ENCODE measurements at regions not wholly inside any gene's neighbourhood (a gene's known extent, or its start where the extent isn't known, plus 50 kb on each side); places are given as distances from the start of the nearest gene placed in this dataset.

GRCh38 chr7:110148054-110148453 is 942.9 kb upstream of the LRRN3 start:
- Histone ChIP-seq H3K27ac (ENCODE audit: low read length) (no peak overlapping the region), H3K4me1 (ENCODE audit: control insufficient read depth in 1 of 2, insufficient read depth in 2 of 2, low read length in 2 of 2) (no peaks in the 10 kb centered on the region), H3K4me3 (ENCODE audit: low read depth in 1 of 2, low read length in 2 of 2) (no peak overlapping the region), H3K36me3 (ENCODE audit: control insufficient read depth in 1 of 2, insufficient read depth in 2 of 2, low read length in 2 of 2) (no peaks in the 10 kb centered on the region), H3K9me3 (ENCODE audit: control insufficient read depth in 1 of 2, low read length in 2 of 2) (no peaks in the 10 kb centered on the region), H3K27me3 (ENCODE audit: low read depth, low read length) (no peaks in the 10 kb centered on the region)

GRCh38 chr7:110153222-110153621 is 937.7 kb upstream of the LRRN3 start:
- Histone ChIP-seq H3K9me3 (ENCODE audit: control insufficient read depth in 1 of 2, low read length in 2 of 2) (no peaks in the 10 kb centered on the region), H3K4me3 (ENCODE audit: low read depth in 1 of 2, low read length in 2 of 2) (no peak overlapping the region), H3K4me1 (ENCODE audit: control insufficient read depth in 1 of 2, insufficient read depth in 2 of 2, low read length in 2 of 2) (no peaks in the 10 kb centered on the region), H3K27me3 (ENCODE audit: low read depth, low read length) (no peaks in the 10 kb centered on the region), H3K36me3 (ENCODE audit: control insufficient read depth in 1 of 2, insufficient read depth in 2 of 2, low read length in 2 of 2) (no peaks in the 10 kb centered on the region), H3K27ac (ENCODE audit: low read length) (no peak overlapping the region)

- Histone ChIP-seq H3K4me1 (ENCODE audit: control insufficient read depth in 1 of 2, insufficient read depth in 2 of 2, low read length in 2 of 2) (no peaks in the 10 kb centered on the region), H3K4me3 (ENCODE audit: low read depth in 1 of 2, low read length in 2 of 2) (no peak overlapping the region), H3K9me3 (ENCODE audit: control insufficient read depth in 1 of 2, low read length in 2 of 2) (no peaks in the 10 kb centered on the region), H3K36me3 (ENCODE audit: control insufficient read depth in 1 of 2, insufficient read depth in 2 of 2, low read length in 2 of 2) (no peaks in the 10 kb centered on the region), H3K27me3 (ENCODE audit: low read depth, low read length) (no peaks in the 10 kb centered on the region), H3K27ac (ENCODE audit: low read length) (no peak overlapping the region)
These were observed 934.4 kb upstream of the LRRN3 start for GRCh38 chr7:110156511-110156910.

GRCh38 chr7:110157631-110158362 is 933.1 kb upstream of the LRRN3 start:
- H3K9me3 ChIP-seq (ENCODE audit: control insufficient read depth in 1 of 2, low read length in 2 of 2), result peaks cover 0 to under 1% of the 10 kb centered on the region in 2 donors
- H3K27ac ChIP-seq (ENCODE audit: low read length), result no peak overlapping the region
- no peak overlapping the region for H3K4me3 ChIP-seq (ENCODE audit: low read depth in 1 of 2, low read length in 2 of 2)

GRCh38 chr7:110168010-110168409 is 922.9 kb upstream of the LRRN3 start:
- Histone ChIP-seq H3K4me1 (ENCODE audit: control insufficient read depth in 1 of 2, insufficient read depth in 2 of 2, low read length in 2 of 2) (no peaks in the 10 kb centered on the region), H3K9me3 (ENCODE audit: control insufficient read depth in 1 of 2, low read length in 2 of 2) (peaks cover 0 to 2% of the 10 kb centered on the region in 2 donors), H3K27me3 (ENCODE audit: low read depth, low read length) (no peaks in the 10 kb centered on the region), H3K36me3 (ENCODE audit: control insufficient read depth in 1 of 2, insufficient read depth in 2 of 2, low read length in 2 of 2) (no peaks in the 10 kb centered on the region), H3K27ac (ENCODE audit: low read length) (no peak overlapping the region), H3K4me3 (ENCODE audit: low read depth in 1 of 2, low read length in 2 of 2) (no peak overlapping the region)

More at GRCh38 chr7:110157631-110158362, 933.1 kb upstream of the LRRN3 start:
- H3K27me3 ChIP-seq (ENCODE audit: low read depth, low read length), result no peaks in the 10 kb centered on the region
- no peaks in the 10 kb centered on the region for H3K36me3 ChIP-seq (ENCODE audit: control insufficient read depth in 1 of 2, insufficient read depth in 2 of 2, low read length in 2 of 2)
- no peaks in the 10 kb centered on the region for H3K4me1 ChIP-seq (ENCODE audit: control insufficient read depth in 1 of 2, insufficient read depth in 2 of 2, low read length in 2 of 2)

- no peaks in the 10 kb centered on the region for H3K9me3 ChIP-seq (ENCODE audit: control insufficient read depth in 1 of 2, low read length in 2 of 2)
- no peak overlapping the region for H3K27ac ChIP-seq (ENCODE audit: low read length)
These were observed 920.1 kb upstream of the LRRN3 start for GRCh38 chr7:110170841-110171240.

GRCh38 chr7:110177463-110177862 is 913.5 kb upstream of the LRRN3 start:
- H3K4me1 ChIP-seq (ENCODE audit: control insufficient read depth in 1 of 2, insufficient read depth in 2 of 2, low read length in 2 of 2), result no peaks in the 10 kb centered on the region
- no peaks in the 10 kb centered on the region for H3K36me3 ChIP-seq (ENCODE audit: control insufficient read depth in 1 of 2, insufficient read depth in 2 of 2, low read length in 2 of 2)
- H3K9me3 ChIP-seq (ENCODE audit: control insufficient read depth in 1 of 2, low read length in 2 of 2), result no peaks in the 10 kb centered on the region
- no peak overlapping the region for H3K27ac ChIP-seq (ENCODE audit: low read length)
- H3K4me3 ChIP-seq (ENCODE audit: low read depth in 1 of 2, low read length in 2 of 2), result no peak overlapping the region
- H3K27me3 ChIP-seq (ENCODE audit: low read depth, low read length), result no peaks in the 10 kb centered on the region

More at GRCh38 chr7:110170841-110171240, 920.1 kb upstream of the LRRN3 start:
- Histone ChIP-seq H3K4me3 (ENCODE audit: low read depth in 1 of 2, low read length in 2 of 2) (no peak overlapping the region), H3K4me1 (ENCODE audit: control insufficient read depth in 1 of 2, insufficient read depth in 2 of 2, low read length in 2 of 2) (no peaks in the 10 kb centered on the region), H3K36me3 (ENCODE audit: control insufficient read depth in 1 of 2, insufficient read depth in 2 of 2, low read length in 2 of 2) (no peaks in the 10 kb centered on the region), H3K27me3 (ENCODE audit: low read depth, low read length) (no peaks in the 10 kb centered on the region)

GRCh38 chr7:110179037-110179436 is 911.9 kb upstream of the LRRN3 start:
- H3K27me3 ChIP-seq (ENCODE audit: low read depth, low read length), result no peaks in the 10 kb centered on the region
- no peaks in the 10 kb centered on the region for H3K36me3 ChIP-seq (ENCODE audit: control insufficient read depth in 1 of 2, insufficient read depth in 2 of 2, low read length in 2 of 2)
- no peaks in the 10 kb centered on the region for H3K4me1 ChIP-seq (ENCODE audit: control insufficient read depth in 1 of 2, insufficient read depth in 2 of 2, low read length in 2 of 2)
- H3K4me3 ChIP-seq (ENCODE audit: low read depth in 1 of 2, low read length in 2 of 2), result no peak overlapping the region
- H3K9me3 ChIP-seq (ENCODE audit: control insufficient read depth in 1 of 2, low read length in 2 of 2), result no peaks in the 10 kb centered on the region
- no peak overlapping the region for H3K27ac ChIP-seq (ENCODE audit: low read length)

GRCh38 chr7:110181768-110182167 is 909.2 kb upstream of the LRRN3 start:
- Histone ChIP-seq H3K27me3 (ENCODE audit: low read depth, low read length) (no peaks in the 10 kb centered on the region), H3K9me3 (ENCODE audit: control insufficient read depth in 1 of 2, low read length in 2 of 2) (no peaks in the 10 kb centered on the region), H3K27ac (ENCODE audit: low read length) (no peak overlapping the region), H3K36me3 (ENCODE audit: control insufficient read depth in 1 of 2, insufficient read depth in 2 of 2, low read length in 2 of 2) (no peaks in the 10 kb centered on the region), H3K4me3 (ENCODE audit: low read depth in 1 of 2, low read length in 2 of 2) (no peak overlapping the region), H3K4me1 (ENCODE audit: control insufficient read depth in 1 of 2, insufficient read depth in 2 of 2, low read length in 2 of 2) (no peaks in the 10 kb centered on the region)

GRCh38 chr7:110186334-110186733 is 904.6 kb upstream of the LRRN3 start:
- Histone ChIP-seq H3K4me1 (ENCODE audit: control insufficient read depth in 1 of 2, insufficient read depth in 2 of 2, low read length in 2 of 2) (no peaks in the 10 kb centered on the region), H3K4me3 (ENCODE audit: low read depth in 1 of 2, low read length in 2 of 2) (no peak overlapping the region), H3K36me3 (ENCODE audit: control insufficient read depth in 1 of 2, insufficient read depth in 2 of 2, low read length in 2 of 2) (no peaks in the 10 kb centered on the region), H3K27ac (ENCODE audit: low read length) (no peak overlapping the region), H3K9me3 (ENCODE audit: control insufficient read depth in 1 of 2, low read length in 2 of 2) (peaks cover 0 to 4% of the 10 kb centered on the region in 2 donors), H3K27me3 (ENCODE audit: low read depth, low read length) (no peaks in the 10 kb centered on the region)

- H3K4me3 ChIP-seq (ENCODE audit: low read depth in 1 of 2, low read length in 2 of 2), result no peak overlapping the region
- no peaks in the 10 kb centered on the region for H3K4me1 ChIP-seq (ENCODE audit: control insufficient read depth in 1 of 2, insufficient read depth in 2 of 2, low read length in 2 of 2)
- H3K9me3 ChIP-seq (ENCODE audit: control insufficient read depth in 1 of 2, low read length in 2 of 2), result peaks cover 0 to 4% of the 10 kb centered on the region in 2 donors
- no peaks in the 10 kb centered on the region for H3K27me3 ChIP-seq (ENCODE audit: low read depth, low read length)
- no peaks in the 10 kb centered on the region for H3K36me3 ChIP-seq (ENCODE audit: control insufficient read depth in 1 of 2, insufficient read depth in 2 of 2, low read length in 2 of 2)
- H3K27ac ChIP-seq (ENCODE audit: low read length), result no peak overlapping the region
These were observed 902.9 kb upstream of the LRRN3 start for GRCh38 chr7:110187877-110188554.

Measured in muscle layer of duodenum (tissue), 2 donors.